ENCODE measurements at regions not wholly inside any gene's neighbourhood (a gene's known extent, or its start where the extent isn't known, plus 50 kb on each side); places are given as distances from the start of the nearest gene placed in this dataset.
"Not testable (repeated sequence)": the region's sequence is repeated elsewhere in the genome, so short reads cannot be mapped to it uniquely, and the experiment has no call there.

DNA sequence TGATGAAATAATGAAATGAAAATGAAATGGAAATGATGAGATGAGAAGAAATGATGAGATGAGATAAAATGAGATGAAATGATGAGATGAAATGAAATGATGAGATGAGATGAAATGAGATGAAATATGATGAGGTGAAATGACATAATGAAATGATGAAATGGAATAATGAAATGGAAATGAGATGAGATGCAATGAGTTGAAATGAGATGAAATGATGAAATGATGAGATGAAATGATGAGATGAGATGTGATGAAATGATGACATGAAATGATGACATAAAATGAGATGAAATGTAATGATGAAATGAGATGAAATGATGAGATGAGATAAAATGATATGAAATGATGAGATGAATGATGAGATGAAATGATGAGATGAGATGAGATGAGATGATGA lies 342.7 kb upstream of the PLGLB1 start:
- not testable (repeated sequence) for TF ChIP-seq CTCF (conservative IDR thresholded peaks at IDR 0.05; ENCODE audit: low read depth, low read length); EZH2 (IDR thresholded peaks at IDR 0.05; ENCODE audit: low read length, unreplicated experiment); EZH2phosphoT487 (IDR thresholded peaks at IDR 0.05; ENCODE audit: borderline replicate concordance, low read length)

Measured in PC-3 (cell line).